AG09309 (cell line): ENCODE measurements at regions not wholly inside any gene's neighbourhood (a gene's known extent, or its start where the extent isn't known, plus 50 kb on each side); places are given as distances from the start of the nearest gene placed in this dataset.

ENCODE experiments used
- DNase-seq: peaks from one replicate; pipeline ENCODE4 v3.0.0-alpha.2; 2010; ENCODE audit warnings: low read depth
- H3K4me3 ChIP-seq: 2 replicates; pipeline ENCODE4 v1.5.1; 2011; ENCODE audit warnings: mild to moderate bottlenecking, low read depth, low read length, moderate library complexity; ENCODE audit not compliant: control insufficient read depth
- CTCF ChIP-seq: IDR thresholded peaks from 2 replicates; pipeline ENCODE4 v1.5.1; 2011; ENCODE audit warnings: mild to moderate bottlenecking, low read depth, low read length, inconsistent platforms; ENCODE audit not compliant: insufficient read depth, control insufficient read depth; ENCODE audit errors: missing control alignments

- no peak for TF ChIP-seq CTCF
- no peak overlapping the region for H3K4me3 ChIP-seq
- DNase-seq = peak; percentile 38
Observed at GRCh38 chr22:26812731-26813130, 155.3 kb downstream of the MIAT start.

GRCh38 chr22:26816726-26817125, 159.3 kb downstream of the MIAT start:
- H3K4me3 ChIP-seq = no peak overlapping the region
- DNase-seq = no peak
- TF ChIP-seq CTCF = no peak

GRCh38 chr22:26817926-26818325, 160.5 kb downstream of the MIAT start:
- no peak for TF ChIP-seq CTCF
- DNase-seq = no peak
- no peak overlapping the region for H3K4me3 ChIP-seq

DNA sequence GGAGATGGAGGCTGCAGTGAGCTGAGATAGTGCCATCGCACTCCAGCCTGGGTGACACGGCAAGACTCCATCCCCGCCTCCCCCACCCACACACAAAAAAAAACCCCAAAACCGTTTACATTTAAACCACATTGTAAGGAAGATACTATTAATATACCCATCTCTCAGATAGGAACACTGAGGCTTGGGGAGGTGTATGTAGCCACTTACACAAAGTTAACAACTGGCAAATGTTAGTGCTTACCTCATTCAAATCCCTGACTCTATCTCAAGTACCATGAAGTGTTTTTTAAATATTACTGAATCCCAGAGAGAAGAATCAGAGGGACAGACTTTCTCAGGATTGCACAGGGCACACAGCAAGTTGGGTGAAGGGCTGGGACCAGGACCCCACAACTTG, 164.5 kb downstream of the MIAT start:
- H3K4me3 ChIP-seq = no peak overlapping the region
- no peak for TF ChIP-seq CTCF
- no peak for DNase-seq

- no peak for DNase-seq
- TF ChIP-seq CTCF = no peak
- H3K4me3 ChIP-seq = no peak overlapping the region
Observed at GRCh38 chr22:26822313-26822712, 164.9 kb downstream of the MIAT start.

- TF ChIP-seq CTCF = no peak
- H3K4me3 ChIP-seq = no peak overlapping the region
- DNase-seq = no peak
Observed at GRCh38 chr22:26823966-26824365, 166.6 kb downstream of the MIAT start.

GRCh38 chr22:26825960-26826935, 168.9 kb downstream of the MIAT start:
- no peak for DNase-seq
- no peak for TF ChIP-seq CTCF
- H3K4me3 ChIP-seq = no peak overlapping the region
